ENCODE measurements at regions not wholly inside any gene's neighbourhood (a gene's known extent, or its start where the extent isn't known, plus 50 kb on each side); places are given as distances from the start of the nearest gene placed in this dataset.

DNA sequence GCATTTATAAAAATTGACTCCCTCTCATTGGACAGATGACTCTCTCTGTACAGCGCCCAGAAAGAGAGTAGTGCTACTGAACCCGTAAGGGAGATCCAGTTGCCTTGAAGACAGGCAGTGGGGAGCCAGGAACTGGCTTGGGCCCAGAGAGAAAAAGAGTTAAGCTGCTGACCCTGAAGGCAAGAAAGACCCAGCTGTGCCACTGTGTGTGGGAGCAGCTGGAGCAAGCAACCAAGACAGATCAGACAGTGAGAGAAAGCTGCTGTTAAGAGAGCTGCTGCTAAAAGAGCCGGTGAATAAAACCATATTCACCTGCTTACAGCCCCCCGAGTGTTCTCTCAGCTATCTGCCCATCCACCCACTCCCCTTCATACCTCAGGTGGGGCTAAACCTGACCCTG, 149.7 kb upstream of the ADAMTS16 start:
- no peak for TF ChIP-seq POLR2A (IDR thresholded peaks at IDR 0.05)
- TF ChIP-seq, protein P1, sequence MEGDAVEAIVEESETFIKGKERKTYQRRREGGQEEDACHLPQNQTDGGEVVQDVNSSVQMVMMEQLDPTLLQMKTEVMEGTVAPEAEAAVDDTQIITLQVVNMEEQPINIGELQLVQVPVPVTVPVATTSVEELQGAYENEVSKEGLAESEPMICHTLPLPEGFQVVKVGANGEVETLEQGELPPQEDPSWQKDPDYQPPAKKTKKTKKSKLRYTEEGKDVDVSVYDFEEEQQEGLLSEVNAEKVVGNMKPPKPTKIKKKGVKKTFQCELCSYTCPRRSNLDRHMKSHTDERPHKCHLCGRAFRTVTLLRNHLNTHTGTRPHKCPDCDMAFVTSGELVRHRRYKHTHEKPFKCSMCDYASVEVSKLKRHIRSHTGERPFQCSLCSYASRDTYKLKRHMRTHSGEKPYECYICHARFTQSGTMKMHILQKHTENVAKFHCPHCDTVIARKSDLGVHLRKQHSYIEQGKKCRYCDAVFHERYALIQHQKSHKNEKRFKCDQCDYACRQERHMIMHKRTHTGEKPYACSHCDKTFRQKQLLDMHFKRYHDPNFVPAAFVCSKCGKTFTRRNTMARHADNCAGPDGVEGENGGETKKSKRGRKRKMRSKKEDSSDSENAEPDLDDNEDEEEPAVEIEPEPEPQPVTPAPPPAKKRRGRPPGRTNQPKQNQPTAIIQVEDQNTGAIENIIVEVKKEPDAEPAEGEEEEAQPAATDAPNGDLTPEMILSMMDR (IDR thresholded peaks at IDR 0.05), result no peak

Data from prostate gland (tissue), 2 donors.